GM23338 (cell line): ENCODE measurements at regions not wholly inside any gene's neighbourhood (a gene's known extent, or its start where the extent isn't known, plus 50 kb on each side); places are given as distances from the start of the nearest gene placed in this dataset.

Source experiments
- ATAC-seq: fragments of 200-7000 bp; cut with Tn5 transposase; 3 replicates; pipeline ENCODE4 v1.9.1; 2020
- DNase-seq: peaks from one replicate; pipeline ENCODE4 v3.0.0-alpha.2; 2015; ENCODE audit warnings: low spot score
- H2AFZ ChIP-seq: fragments of 200-600 bp; sonication (generic); 2 replicates; pipeline ENCODE4 v1.8.0; 2016; ENCODE audit warnings: antibody characterized with exemption, mild to moderate bottlenecking, moderate library complexity
- H3F3A ChIP-seq: fragments of 200-600 bp; sonication (generic); replicated peaks from 2 replicates; pipeline ENCODE4 v1.8.0; 2017; ENCODE audit warnings: antibody characterized with exemption, mixed run types, low read depth
- H3K27ac ChIP-seq: fragments of 200-600 bp; sonication (generic); 2 replicates; pipeline ENCODE4 v1.6.1; 2016; ENCODE audit warnings: low read depth
- H3K27me3 ChIP-seq: fragments of 200-600 bp; sonication (generic); 2 replicates; pipeline ENCODE4 v1.8.0; 2016; ENCODE audit warnings: mild to moderate bottlenecking, mixed run types, moderate library complexity; ENCODE audit not compliant: insufficient read depth
- H3K36me3 ChIP-seq: fragments of 200-600 bp; sonication (generic); 2 replicates; pipeline ENCODE4 v1.8.0; 2016; ENCODE audit warnings: mild to moderate bottlenecking; ENCODE audit not compliant: insufficient read depth
- H3K4me1 ChIP-seq: fragments of 200-600 bp; sonication (generic); 2 replicates; pipeline ENCODE4 v1.8.0; 2016; ENCODE audit warnings: mild to moderate bottlenecking, moderate library complexity; ENCODE audit not compliant: insufficient read depth
- H3K4me2 ChIP-seq: fragments of 200-600 bp; sonication (generic); 2 replicates; pipeline ENCODE4 v1.7.1; 2017; ENCODE audit warnings: mixed run types
- H3K4me3 ChIP-seq: fragments of 200-600 bp; sonication (generic); 2 replicates; pipeline ENCODE4 v1.6.1; 2016; ENCODE audit warnings: mixed run types
- H3K79me2 ChIP-seq: fragments of 200-600 bp; sonication (generic); replicated peaks from 2 replicates; pipeline ENCODE4 v1.8.0; 2017; ENCODE audit warnings: mild to moderate bottlenecking; ENCODE audit not compliant: insufficient read depth
- H3K9me2 ChIP-seq: fragments of 200-600 bp; sonication (generic); 2 replicates; pipeline ENCODE4 v1.8.0; 2017; ENCODE audit not compliant: insufficient read depth
- H4K20me1 ChIP-seq: fragments of 200-600 bp; sonication (generic); replicated peaks from 2 replicates; pipeline ENCODE4 v1.8.0; 2017; ENCODE audit warnings: mild to moderate bottlenecking; ENCODE audit not compliant: insufficient read depth
- H3K27ac Mint-ChIP-seq: 2 replicates; pipeline ENCODE4 v1.8.0; 2020; ENCODE audit warnings: inconsistent platforms, mild to moderate bottlenecking, moderate library complexity, mixed read lengths
- H3K27me3 Mint-ChIP-seq: 3 replicates; pipeline ENCODE4 v1.8.0; 2022; ENCODE audit warnings: low read depth, mild to moderate bottlenecking, moderate library complexity, mixed read lengths, inconsistent platforms; ENCODE audit not compliant: insufficient read depth, poor library complexity
- H3K36me3 Mint-ChIP-seq: 3 replicates; pipeline ENCODE4 v1.8.0; 2021; ENCODE audit warnings: low read depth, mild to moderate bottlenecking, inconsistent platforms, moderate library complexity, mixed read lengths
- H3K4me1 Mint-ChIP-seq: 3 replicates; pipeline ENCODE4 v1.8.0; 2020; ENCODE audit warnings: mild to moderate bottlenecking, inconsistent platforms, mixed read lengths
- H3K4me3 Mint-ChIP-seq: 3 replicates; pipeline ENCODE4 v1.8.0; 2021; ENCODE audit warnings: moderate library complexity, mild to moderate bottlenecking, inconsistent platforms, mixed read lengths
- H3K9me3 Mint-ChIP-seq: 3 replicates; pipeline ENCODE4 v1.8.0; 2020; ENCODE audit warnings: moderate library complexity, mild to moderate bottlenecking, inconsistent platforms, mixed read lengths
- EZH2 ChIP-seq: fragments of 200-600 bp; sonication (generic); IDR thresholded peaks from one replicate; pipeline ENCODE4 v1.8.0; 2017; ENCODE audit warnings: antibody characterized with exemption, mild to moderate bottlenecking, low read depth; ENCODE audit not compliant: unreplicated experiment
- EZH2phosphoT487 ChIP-seq: fragments of 200-600 bp; sonication (generic); IDR thresholded peaks from one replicate; pipeline ENCODE4 v1.8.1; 2018; ENCODE audit warnings: antibody characterized with exemption; ENCODE audit not compliant: unreplicated experiment
- NANOG ChIP-seq: IDR thresholded peaks from 2 replicates; pipeline ENCODE4 v1.6.1; 2016; ENCODE audit warnings: antibody characterized with exemption, borderline replicate concordance
- POLR2AphosphoS5 ChIP-seq: IDR thresholded peaks from 2 replicates; pipeline ENCODE4 v1.6.1; 2016; ENCODE audit warnings: antibody characterized with exemption, low read depth
- STAT1 ChIP-seq: IDR thresholded peaks from one replicate; pipeline ENCODE4 v1.6.1; 2016; ENCODE audit warnings: antibody characterized with exemption; ENCODE audit not compliant: unreplicated experiment
- ZNF114 ChIP-seq: fragments of 250-450 bp; sonication (Bioruptor Pico); IDR thresholded peaks from 2 replicates; pipeline ENCODE4 v1.5.0; 2020; ENCODE audit warnings: mild to moderate bottlenecking, moderate library complexity
- ZNF331 ChIP-seq: fragments of 250-450 bp; sonication (Bioruptor Pico); IDR thresholded peaks from 2 replicates; pipeline ENCODE4 v1.5.0; 2020; ENCODE audit warnings: low read depth, mild to moderate bottlenecking, moderate library complexity
- TF ChIP-seq, protein P1 (sequence below): fragments of 250-450 bp; sonication (Bioruptor Pico); IDR thresholded peaks from 2 replicates; pipeline ENCODE4 v1.5.0; 2020; ENCODE audit warnings: mild to moderate bottlenecking, moderate library complexity
- TF ChIP-seq, protein P2 (sequence below): IDR thresholded peaks from 2 replicates; pipeline ENCODE4 v1.6.1; 2016; ENCODE audit warnings: antibody characterized with exemption

DNA sequence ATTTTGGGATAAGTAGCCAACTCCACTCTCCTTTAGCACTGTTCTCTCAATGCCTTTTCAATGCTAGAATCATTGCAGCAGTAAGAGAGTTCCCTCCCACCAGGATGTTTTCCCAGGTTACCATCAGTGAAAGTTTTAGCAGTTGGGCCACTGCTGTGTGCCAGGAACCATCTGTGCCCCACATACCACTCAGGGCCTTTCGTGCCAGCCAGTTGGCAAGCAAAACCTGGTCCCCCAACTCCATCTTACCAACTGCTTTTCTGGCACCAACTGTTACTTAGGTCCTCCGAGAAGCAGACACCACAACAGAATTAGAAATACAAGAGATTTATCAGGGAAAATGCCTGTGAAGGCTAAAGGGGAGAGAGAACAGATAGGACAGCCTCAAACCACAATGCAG lies 533.4 kb upstream of the NBEA start:
- Histone ChIP-seq H3K27ac (no peak overlapping the region), H3K79me2 (no peaks in the 10 kb centered on the region), H3K9me2 (peaks cover 10% of the 10 kb centered on the region), H3K36me3 (no peaks in the 10 kb centered on the region), H2AFZ (peak overlapping the region; percentile 59; the same call in 1 of the 2 replicates), H4K20me1 (no peaks in the 10 kb centered on the region), H3K27me3 (no peaks in the 10 kb centered on the region), H3K4me2 (no peak overlapping the region), H3K4me3 (no peak overlapping the region), H3K4me1 (no peaks in the 10 kb centered on the region), H3F3A (no peaks in the 10 kb centered on the region)
- Mint-ChIP-seq H3K4me3 (no peak overlapping the region), H3K27ac (no peak overlapping the region), H3K4me1 (no peaks in the 10 kb centered on the region), H3K9me3 (no peaks in the 10 kb centered on the region), H3K27me3 (peaks cover 4% of the 10 kb centered on the region), H3K36me3 (no peaks in the 10 kb centered on the region)
- no peak for DNase-seq
- no peak for ATAC-seq
- TF ChIP-seq EZH2, result no peak
- TF ChIP-seq NANOG, result no peak
- TF ChIP-seq, protein P1, sequence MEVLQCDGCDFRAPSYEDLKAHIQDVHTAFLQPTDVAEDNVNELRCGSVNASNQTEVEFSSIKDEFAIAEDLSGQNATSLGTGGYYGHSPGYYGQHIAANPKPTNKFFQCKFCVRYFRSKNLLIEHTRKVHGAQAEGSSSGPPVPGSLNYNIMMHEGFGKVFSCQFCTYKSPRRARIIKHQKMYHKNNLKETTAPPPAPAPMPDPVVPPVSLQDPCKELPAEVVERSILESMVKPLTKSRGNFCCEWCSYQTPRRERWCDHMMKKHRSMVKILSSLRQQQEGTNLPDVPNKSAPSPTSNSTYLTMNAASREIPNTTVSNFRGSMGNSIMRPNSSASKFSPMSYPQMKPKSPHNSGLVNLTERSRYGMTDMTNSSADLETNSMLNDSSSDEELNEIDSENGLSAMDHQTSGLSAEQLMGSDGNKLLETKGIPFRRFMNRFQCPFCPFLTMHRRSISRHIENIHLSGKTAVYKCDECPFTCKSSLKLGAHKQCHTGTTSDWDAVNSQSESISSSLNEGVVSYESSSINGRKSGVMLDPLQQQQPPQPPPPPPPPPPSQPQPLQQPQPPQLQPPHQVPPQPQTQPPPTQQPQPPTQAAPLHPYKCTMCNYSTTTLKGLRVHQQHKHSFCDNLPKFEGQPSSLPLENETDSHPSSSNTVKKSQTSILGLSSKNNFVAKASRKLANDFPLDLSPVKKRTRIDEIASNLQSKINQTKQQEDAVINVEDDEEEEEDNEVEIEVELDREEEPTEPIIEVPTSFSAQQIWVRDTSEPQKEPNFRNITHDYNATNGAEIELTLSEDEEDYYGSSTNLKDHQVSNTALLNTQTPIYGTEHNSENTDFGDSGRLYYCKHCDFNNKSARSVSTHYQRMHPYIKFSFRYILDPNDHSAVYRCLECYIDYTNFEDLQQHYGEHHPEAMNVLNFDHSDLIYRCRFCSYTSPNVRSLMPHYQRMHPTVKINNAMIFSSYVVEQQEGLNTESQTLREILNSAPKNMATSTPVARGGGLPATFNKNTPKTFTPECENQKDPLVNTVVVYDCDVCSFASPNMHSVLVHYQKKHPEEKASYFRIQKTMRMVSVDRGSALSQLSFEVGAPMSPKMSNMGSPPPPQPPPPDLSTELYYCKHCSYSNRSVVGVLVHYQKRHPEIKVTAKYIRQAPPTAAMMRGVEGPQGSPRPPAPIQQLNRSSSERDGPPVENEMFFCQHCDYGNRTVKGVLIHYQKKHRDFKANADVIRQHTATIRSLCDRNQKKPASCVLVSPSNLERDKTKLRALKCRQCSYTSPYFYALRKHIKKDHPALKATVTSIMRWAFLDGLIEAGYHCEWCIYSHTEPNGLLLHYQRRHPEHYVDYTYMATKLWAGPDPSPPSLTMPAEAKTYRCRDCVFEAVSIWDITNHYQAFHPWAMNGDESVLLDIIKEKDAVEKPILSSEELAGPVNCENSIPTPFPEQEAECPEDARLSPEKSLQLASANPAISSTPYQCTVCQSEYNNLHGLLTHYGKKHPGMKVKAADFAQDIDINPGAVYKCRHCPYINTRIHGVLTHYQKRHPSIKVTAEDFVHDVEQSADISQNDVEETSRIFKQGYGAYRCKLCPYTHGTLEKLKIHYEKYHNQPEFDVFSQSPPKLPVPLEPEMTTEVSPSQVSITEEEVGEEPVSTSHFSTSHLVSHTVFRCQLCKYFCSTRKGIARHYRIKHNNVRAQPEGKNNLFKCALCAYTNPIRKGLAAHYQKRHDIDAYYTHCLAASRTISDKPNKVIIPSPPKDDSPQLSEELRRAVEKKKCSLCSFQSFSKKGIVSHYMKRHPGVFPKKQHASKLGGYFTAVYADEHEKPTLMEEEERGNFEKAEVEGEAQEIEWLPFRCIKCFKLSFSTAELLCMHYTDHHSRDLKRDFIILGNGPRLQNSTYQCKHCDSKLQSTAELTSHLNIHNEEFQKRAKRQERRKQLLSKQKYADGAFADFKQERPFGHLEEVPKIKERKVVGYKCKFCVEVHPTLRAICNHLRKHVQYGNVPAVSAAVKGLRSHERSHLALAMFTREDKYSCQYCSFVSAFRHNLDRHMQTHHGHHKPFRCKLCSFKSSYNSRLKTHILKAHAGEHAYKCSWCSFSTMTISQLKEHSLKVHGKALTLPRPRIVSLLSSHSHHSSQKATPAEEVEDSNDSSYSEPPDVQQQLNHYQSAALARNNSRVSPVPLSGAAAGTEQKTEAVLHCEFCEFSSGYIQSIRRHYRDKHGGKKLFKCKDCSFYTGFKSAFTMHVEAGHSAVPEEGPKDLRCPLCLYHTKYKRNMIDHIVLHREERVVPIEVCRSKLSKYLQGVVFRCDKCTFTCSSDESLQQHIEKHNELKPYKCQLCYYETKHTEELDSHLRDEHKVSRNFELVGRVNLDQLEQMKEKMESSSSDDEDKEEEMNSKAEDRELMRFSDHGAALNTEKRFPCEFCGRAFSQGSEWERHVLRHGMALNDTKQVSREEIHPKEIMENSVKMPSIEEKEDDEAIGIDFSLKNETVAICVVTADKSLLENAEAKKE (CRISPR knock-in tag), result no peak
- TF ChIP-seq STAT1, result no peak
- TF ChIP-seq EZH2phosphoT487, result no peak
- TF ChIP-seq ZNF331, result no peak
- TF ChIP-seq POLR2AphosphoS5, result no peak
- no peak for TF ChIP-seq ZNF114 (CRISPR knock-in tag)
- TF ChIP-seq, protein P2, sequence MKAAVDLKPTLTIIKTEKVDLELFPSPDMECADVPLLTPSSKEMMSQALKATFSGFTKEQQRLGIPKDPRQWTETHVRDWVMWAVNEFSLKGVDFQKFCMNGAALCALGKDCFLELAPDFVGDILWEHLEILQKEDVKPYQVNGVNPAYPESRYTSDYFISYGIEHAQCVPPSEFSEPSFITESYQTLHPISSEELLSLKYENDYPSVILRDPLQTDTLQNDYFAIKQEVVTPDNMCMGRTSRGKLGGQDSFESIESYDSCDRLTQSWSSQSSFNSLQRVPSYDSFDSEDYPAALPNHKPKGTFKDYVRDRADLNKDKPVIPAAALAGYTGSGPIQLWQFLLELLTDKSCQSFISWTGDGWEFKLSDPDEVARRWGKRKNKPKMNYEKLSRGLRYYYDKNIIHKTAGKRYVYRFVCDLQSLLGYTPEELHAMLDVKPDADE, result no peak
